Fibroblast of skin of left quadriceps (primary cell): ENCODE measurements at regions not wholly inside any gene's neighbourhood (a gene's known extent, or its start where the extent isn't known, plus 50 kb on each side); places are given as distances from the start of the nearest gene placed in this dataset.
A peak's percentile ranks its signal among the peaks of the same experiment; 100 is the strongest.

ENCODE experiments used
- DNase-seq, 2 experiments: peaks; one replicate each; pipeline ENCODE4 v3.0.0-alpha.2; 2013; ENCODE audit warnings: low read depth in 2 of 2

DNA sequence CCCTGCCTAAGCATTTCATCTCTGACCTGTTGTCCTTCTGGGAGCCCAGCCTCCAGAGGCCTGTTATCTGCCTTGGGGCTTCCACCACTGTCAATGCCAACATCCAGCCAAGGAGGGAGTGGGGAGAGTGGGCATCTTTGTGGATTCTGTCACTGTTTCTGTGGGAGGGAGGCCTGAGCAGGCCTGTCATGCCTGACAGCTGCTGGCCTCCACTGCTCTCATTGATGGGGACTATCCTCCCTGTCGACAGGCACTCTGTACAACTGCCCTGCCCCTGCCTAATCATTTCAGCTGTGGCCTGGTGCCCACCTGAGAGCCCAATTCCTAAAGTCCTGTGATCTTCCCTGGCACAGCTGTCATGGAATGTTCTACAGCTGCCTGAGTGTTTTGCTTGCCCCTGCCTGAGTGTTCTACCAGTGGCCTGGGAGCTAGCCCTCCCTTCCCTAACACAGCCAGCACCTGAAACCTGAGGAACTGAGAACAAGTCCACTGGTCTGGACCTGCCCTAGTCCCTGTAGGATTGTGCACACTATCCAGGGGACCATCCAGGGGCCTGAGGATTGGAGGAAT, 145.3 kb downstream of the FAM83B start:
- DNase-seq, result no peak

DNA sequence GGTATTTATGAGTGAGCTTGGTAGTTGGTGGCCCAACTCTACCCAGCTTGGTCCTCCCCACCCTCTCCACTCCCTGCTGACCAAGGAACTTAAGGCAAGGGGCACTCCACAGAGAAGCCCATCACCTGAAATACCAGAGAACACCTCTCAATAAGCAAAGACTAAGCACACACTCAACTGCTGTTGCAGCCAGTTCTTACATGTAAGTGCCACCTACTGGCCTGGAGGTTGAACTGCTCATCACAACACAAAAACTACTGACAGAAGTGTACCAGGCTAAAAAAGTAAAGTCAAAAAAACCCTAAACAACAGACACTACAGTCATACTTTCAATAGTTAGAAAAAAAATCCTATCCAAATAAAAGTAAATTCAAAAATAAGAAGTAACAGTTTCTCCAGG, 146.2 kb downstream of the FAM83B start:
- no peak for DNase-seq

DNA sequence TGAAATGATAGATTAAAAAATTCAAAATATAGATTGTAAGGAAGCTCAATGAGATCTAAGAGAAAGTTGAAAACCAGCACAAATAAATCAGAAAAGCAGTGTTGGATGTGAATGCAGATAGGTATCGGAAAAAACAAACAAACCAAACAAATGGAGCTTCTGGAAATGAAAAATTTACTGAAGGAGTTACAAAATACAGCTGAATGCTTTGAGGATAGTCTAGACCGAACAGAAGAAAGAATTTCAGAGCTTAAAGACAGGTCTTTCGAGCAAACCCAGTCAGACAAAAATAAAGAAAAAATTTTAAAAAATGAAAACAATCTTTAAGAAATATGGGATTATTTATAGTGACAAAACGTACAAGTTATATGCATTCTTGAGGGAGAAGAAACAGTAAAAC, 146.7 kb downstream of the FAM83B start:
- no peak for DNase-seq

DNA sequence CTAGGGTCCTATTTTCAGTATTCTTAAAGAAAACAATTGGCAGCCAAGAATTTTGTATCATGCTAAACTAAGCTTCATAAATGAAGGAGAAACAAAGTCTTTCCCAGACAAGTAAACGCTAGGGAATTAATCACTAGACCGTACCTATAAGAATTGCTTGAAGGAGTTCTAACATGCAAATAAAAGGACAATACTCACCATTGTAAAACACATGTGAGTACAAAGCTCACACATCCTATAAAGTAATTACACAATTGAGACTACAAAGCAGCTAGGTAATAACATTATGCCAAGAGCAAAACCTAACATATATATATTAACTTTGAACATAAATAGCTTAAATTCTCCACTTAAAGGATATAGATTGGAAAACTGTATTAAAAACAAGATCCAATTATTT, 147.4 kb downstream of the FAM83B start:
- DNase-seq, result no peak

DNA sequence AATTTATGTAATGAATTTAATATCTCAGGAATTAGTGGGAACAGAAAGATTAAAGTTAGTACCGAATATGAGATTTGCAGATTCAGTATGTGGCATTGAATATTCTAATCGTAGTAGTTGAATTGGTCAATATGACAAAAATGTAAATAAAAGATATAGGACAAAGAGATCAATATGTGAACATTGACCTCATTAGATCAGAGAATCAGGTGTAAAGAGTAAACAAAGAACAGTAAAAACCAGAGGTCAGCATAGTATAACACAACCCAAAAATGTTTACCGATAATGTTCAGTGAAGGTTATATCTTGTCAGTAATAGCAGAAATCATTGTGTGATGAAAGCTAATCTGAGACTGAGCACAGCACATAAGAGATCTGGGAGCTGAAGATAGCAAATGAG, 152.0 kb downstream of the FAM83B start:
- DNase-seq, result no peak

DNA sequence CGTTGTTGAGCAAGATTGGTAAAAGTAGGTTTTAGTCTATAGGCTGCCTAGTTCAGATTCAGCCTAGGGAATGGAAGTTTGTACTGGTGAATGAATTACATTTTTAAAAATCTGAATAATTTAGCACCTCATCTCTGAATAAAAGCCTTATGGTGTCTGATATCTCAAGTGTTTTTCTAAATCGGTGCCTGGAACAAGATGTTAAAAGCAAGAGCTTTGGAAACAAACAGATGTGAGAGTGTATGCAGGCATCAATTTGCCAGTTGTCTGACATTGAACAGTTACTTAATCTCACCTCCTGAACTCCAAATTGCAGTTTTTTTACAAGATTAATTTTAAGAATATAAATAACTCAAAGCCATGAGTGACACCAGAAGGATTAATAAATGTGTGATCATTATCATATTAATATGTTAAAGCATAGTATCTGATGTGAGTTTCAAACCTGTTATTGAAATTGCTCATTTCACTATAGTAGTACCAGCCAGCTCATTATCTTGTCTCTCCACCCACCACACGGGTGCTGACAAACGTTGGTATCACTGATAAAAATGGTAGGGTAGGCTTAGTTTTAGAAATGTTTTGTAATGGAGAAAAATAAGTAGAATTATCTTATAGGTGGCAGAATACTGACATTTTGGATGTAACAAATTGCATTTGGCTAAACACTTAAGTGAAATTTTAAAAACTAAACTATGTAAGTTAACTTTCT, 157.3 kb downstream of the FAM83B start:
- DNase-seq, result no peak

DNA sequence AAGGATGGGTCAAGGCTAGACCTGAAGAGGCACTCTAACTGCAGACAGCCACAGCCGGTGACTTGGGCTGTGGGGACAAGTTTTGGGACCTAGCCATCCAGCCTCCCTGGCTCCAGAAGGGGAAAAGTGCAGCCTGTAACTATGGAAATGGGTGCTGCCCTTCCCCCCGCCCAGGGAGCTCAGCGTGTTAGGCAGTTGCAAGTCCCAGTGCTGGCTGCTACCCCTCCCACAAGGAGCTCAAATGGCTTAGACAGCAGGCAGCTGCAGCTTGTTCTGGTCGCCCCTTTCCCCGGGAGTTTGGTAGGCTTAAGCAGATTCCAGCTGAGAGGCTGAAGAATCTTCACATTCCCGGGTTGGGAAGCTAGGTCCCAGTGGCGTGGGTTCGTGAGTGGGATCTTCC, 162.6 kb downstream of the FAM83B start:
- DNase-seq, result no peak

DNA sequence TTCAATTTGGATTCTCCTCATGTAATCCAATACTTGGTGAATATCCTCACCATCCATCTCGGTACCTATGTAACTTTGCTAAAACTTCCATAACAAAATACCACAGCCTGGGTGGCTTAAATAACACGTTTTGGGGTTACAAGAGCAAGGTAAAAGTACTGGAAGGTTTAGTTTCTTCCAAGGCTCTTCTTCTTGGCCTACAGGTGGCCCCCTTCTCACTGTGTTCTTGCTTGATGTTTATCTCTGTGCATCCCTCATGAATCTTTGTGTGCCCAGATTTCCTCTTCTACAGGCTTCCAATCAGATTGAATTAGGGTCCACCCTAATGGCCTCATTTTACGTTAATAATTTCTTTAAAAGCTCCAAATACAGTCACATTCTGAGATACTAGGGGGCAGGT, 163.3 kb upstream of the HCRTR2 start:
- no peak for DNase-seq

DNA sequence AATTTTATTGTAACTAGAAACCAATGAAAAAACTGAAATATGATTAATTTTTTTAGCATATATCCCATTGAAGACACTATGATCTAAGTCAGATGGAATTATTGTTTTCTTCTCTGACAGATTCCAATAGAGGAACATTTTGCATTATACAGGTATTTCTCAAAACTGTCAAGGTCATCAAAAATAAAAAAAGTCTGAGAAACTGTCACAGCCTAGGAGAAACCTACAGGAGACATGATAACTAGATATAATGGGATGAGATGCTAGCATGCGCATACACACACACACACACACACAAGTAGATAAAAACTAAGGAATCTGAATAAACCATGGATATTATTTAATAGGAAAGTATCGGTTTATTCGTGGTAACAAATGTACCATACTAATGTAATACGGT, 161.9 kb upstream of the HCRTR2 start:
- no peak for DNase-seq

DNA sequence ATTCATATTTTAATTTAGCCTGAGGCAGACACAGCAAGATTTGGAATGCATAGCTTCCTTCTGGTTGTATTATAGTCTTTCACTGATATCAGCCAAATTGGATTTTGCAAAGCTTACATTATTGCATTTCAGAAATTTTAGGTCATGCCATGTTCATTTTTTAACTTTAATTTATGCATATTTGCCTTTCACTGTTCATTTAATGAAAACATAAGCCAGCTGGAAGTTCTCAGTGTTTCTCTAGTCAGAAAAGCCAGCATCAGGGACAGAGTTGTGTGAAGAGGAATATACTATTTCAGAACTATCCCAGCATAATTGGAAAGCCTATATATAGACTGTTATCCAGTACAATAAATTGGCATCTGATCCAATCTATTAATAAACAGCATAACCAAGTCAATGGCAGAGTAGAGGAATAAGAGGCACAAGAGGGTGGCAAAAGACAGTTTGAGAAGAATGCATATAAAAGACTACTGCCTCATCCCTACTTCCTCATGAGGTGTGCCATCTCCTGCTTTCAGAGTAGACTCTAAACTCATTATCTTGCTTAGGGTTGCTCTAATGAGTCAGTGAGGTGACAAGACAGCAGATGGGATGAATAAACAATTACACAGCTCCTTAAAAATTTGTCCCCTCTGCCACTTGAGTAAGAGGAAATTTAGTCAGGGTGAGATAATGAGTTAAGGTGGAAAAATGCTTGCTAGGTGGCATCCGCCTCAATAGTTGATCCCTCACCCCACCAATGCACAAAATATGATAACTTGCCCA, 159.8 kb upstream of the HCRTR2 start:
- DNase-seq, result no peak

DNA sequence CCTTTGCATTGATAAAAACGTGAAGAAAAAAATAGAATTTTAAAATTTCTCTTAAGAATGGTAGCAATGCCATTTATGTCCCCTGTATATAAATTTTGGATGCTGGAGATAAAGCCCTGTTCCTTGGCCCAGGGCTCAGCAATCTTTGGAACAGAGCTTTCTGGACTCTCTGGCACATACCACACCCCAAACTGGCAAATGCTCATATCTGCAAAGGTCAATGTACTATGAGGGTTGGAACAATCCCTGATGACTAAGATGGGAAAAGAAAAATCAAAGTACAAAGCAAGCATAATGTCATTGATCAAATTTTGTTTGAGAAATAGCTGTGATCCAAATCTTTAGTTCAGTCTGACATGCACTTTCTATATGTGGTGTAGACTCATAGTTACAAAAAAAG, 158.1 kb upstream of the HCRTR2 start:
- DNase-seq, result no peak

DNA sequence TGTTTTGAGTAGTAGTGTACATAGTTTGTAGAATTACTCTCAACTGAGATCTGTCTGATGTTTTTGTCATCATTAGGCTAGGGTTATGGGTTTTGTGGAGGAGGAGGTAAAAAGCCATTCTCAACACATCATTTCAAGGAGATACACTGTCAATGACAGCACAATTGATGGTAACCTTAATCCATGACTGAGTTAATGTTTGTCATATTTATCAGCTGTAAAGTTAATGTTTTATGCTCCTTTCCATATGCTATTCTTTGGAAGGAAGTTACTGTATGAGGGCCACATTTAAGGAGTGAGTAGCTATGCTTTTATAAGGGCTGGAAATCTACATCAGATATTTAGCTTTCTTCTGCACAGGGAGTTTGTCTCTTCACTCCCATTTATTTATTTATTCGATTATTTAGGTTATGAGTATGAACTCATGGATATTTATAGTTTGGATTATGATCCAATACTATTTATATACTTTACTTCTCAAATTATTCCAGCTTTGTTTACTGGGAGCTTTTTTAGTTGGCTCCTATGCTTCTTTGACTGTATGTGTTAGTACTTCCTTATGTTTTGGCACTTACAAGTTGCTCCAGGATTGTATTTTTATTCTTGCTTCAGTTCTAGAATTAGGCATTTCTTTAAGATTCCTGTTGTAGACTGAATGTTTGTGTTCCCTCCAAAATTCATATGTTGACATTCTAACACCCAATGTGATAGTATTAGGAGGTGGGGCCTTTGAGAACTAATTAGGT, 156.6 kb upstream of the HCRTR2 start:
- DNase-seq, result no peak

DNA sequence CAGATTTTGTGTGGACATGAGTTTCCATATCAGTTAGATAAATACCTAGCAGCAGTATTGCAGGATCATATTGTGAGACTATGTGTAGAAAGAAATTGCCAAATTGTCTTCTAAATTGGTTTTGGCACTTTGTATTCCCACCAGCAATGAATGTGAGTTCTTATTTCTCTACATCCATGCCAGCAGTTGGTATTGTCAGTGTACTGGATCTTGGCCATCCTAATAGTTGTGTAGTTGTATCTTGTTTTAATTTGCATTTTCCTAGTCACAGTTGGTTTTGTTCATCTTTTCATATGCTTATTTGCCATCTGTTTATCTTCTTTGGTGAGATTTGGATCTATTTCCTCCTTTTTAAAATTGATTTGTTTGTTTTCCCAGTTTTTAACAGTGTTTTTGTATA, 154.7 kb upstream of the HCRTR2 start:
- DNase-seq, result no peak

DNA sequence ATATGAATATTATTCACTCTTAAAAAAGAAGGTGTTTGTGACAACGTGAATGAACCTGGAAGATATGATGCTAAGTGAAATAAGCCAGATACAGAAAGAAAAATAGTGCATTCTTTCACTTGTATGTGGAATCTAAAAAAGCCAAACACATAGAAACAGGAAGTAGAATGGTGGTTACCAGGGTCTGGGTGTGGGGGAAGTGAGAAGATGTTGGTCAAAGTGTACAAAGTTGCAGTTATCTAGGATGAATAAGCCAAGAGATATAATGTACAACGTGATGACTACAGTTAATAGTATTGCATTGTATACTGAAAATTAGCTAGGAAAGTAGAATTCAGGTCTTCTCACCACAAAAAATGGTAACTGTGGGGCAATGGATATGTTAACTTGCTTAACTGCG, 151.1 kb upstream of the HCRTR2 start:
- no peak for DNase-seq

DNA sequence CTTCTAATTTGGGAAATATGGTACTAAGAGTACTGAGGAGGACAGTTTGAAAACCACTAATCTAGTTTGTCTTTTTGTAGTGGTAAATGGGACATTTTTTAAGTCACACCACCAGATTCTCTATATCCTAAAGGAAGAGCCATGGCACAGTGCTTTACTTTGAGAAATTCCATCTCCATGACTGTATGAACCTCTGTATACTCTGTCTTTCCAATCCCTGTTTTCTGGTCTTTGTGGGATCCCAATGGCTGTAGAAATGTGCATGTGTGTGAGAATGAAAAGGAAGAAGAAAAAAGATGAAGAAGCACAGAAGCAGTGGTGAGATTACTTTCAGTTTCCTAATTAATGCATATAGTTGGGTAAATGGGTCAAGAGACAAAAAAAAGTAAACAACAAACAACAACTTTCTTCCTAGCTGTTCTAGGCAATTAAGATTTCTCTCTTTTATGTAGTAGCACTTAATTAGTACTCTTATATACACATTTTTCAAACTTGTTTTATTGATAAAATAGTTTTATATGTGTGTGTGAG, 141.2 kb upstream of the HCRTR2 start:
- peak; percentile 25 to 34 for DNase-seq

DNA sequence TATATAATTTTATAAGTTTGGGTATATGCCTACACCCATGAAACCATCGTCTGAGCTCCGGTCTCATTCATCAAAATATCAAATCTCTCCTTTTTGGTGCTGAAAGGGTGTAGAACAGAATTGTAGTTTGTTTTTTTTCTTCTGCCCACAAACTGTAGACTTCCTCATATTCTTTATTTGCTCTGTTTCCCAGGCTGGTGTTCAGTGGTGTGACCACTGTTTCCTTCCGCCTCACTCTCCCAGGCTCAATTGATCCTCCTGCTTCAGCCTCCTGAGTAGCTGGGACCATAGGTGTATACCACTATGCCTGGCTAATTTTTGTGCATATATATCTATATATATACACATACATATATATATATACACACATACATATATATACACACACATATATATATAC, 139.6 kb upstream of the HCRTR2 start:
- no peak for DNase-seq

DNA sequence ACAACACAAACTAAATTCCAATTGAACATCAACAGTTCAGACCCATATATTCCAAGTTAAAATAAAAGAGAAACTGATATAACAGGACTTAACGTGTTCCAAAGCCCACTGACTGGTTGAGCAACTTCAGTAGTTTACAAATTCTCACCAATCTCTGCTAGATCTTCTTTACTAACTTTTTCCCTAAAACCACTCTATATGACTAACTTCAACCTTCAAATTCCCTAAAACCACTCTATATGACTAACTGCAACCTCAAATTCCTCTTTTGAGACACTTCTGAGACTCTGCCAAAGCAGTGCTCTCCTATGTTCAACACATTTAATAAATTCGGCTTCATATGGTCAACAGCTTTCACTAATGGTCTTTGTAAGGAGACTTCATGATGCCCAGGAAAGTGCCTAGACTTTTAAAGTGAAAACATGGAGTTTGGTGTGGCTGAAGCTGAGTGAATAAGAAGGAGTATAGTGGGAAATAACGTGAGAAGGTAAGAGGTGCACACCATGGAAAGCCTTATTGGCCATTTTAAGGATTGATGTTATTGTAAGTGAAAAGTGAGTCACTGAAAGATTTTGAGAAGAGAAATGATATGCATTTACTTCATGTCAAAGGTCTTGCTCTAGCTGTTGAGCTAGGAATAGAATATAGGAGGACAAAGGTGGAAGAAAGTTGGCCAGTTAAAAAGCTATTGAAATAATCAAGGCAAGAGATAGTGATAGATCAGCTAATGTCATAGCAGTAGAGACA, 134.0 kb upstream of the HCRTR2 start:
- peak; percentile 95 to 96 for DNase-seq

DNA sequence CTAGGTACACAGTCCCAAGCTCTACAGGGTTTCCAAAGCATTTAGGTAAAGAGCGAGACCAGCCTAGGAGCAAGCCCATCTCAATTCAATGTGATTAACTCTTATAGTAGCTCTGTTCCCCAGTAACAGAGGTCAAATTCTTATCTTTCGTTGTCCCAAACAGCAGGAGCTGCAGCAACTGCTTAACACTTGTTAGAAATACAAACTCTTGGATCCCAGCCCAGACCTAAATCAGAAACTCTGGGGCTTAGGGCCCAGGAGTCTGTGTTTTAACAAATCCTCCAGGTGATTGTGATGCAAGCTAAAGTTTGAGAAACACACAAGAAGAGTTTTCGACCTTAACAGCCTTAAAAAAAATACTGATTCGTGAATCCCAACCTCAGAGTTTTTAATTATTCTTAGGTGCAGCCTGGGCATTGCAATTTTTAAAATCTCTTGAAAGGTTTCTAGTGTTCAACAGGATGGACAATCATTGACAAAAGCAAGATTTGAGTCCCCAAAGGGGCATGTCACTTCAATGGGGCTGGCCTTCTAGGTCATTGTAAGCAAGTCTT, 127.4 kb upstream of the HCRTR2 start:
- DNase-seq, result no peak

DNA sequence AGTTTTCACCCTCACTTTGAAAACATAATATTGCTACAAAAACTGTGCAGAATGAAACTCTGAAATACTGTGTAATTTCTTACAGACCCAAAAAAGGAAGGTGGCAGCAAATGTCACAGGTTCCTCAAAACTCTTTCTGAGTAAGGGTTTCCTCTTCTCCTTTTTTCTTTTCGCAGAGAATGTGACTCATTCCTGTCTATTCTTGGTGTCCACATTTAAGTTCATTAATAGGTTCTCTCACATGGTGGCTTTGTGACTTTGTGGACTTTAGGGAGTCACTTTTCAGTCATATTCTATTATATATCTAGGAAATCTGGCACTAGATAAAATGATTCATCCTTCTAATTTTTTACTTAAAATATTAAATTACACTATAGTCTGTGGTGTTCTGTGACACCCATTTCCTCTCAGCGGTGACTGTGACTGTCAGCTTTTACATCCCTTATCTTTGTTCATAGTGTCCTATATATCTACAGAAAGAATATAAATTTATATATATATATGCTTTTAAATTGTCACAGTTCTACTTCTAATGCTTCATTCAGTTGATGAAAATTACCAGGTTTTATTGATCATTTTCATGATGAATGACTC, 126.8 kb upstream of the HCRTR2 start:
- no peak for DNase-seq

DNA sequence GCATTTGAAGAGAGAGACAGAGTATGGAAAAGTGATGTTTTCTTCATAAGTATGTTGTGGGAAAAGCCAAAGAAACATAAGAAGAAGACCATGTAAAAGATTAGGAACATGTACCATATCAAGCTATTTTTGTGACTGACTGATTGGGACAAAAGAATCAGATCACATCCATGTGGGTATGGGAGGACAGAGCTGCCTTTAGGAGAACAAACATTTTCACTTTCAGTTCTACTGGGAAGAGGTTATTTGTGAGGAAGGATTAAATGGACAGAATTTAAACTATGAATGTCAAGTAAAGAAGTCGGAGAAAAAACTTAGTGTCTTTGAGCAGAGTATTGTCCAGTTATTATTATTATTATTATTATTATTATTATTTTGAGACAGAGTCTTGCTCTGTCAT, 124.4 kb upstream of the HCRTR2 start:
- no peak for DNase-seq

DNA sequence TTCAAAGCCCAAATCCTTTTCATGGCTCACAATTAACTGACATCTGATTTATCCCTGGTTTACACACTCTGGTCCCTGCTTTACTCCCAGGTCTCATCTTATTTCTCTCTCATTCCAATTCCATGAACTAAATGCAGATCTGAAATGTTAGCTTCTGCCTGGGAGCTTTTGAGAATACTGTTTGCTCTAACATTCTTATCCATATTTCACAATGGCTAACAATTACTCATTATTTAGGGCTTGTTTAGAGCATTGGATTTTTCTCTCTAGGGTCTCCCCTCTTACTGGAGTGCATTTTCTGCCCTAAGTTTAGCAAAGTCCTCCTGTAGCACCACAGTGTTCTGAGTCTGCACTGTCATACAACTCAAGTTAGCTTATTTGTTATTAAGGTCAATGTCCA, 121.5 kb upstream of the HCRTR2 start:
- DNase-seq, result no peak
